BJ (cell line): ENCODE measurements at regions not wholly inside any gene's neighbourhood (a gene's known extent, or its start where the extent isn't known, plus 50 kb on each side); places are given as distances from the start of the nearest gene placed in this dataset.

Experiments used
- CTCF ChIA-PET: fragments of 350-600 bp; formaldehyde crosslinking; extraction: SDS; loops from one replicate; lab custom pipeline; 2021; ENCODE audit warnings: antibody characterized with exemption, inconsistent platforms; lab: Yijun Ruan, JAX
- POLR2A ChIA-PET: fragments of 300-600 bp; sonication (Branson Sonifier 250); formaldehyde crosslinking; extraction: SDS; loops from one replicate; lab custom pipeline; 2021; ENCODE audit warnings: antibody characterized with exemption; lab: Charles Lee
- DNase-seq: peaks from one replicate; pipeline ENCODE4 v3.0.0-alpha.2; 2011; ENCODE audit warnings: low read depth
- H3K27me3 ChIP-seq: 2 replicates; pipeline ENCODE4 v1.6.0; 2011; ENCODE audit warnings: low read length; ENCODE audit not compliant: control insufficient read depth, insufficient read depth
- H3K36me3 ChIP-seq: 2 replicates; pipeline ENCODE4 v1.5.1; 2011; ENCODE audit warnings: low read length; ENCODE audit not compliant: control insufficient read depth, insufficient read depth
- H3K4me3 ChIP-seq: 2 replicates; pipeline ENCODE4 v1.5.1; 2011; ENCODE audit warnings: low read depth, mild to moderate bottlenecking, control low read depth, low read length
- CTCF ChIP-seq: IDR thresholded peaks from 2 replicates; pipeline ENCODE4 v1.5.1; 2011; ENCODE audit warnings: low read depth, mild to moderate bottlenecking, control low read depth, inconsistent platforms, low read length, moderate library complexity; ENCODE audit not compliant: insufficient read depth

- CTCF ChIA-PET, result no interaction called here
- H3K36me3 ChIP-seq, result no peaks in the 10 kb centered on the region
- no peaks in the 10 kb centered on the region for H3K27me3 ChIP-seq
- DNase-seq, result no peak
- no peak overlapping the region for H3K4me3 ChIP-seq
- no peak for TF ChIP-seq CTCF
- POLR2A ChIA-PET, result no interaction called here
Observed at GRCh38 chr3:84073664-84074063, 885.1 kb upstream of the CADM2 start.

GRCh38 chr3:84074767-84075166, 884.0 kb upstream of the CADM2 start:
- Histone ChIP-seq H3K27me3 (no peaks in the 10 kb centered on the region), H3K4me3 (no peak overlapping the region), H3K36me3 (no peaks in the 10 kb centered on the region)
- CTCF ChIA-PET, result no interaction called here
- POLR2A ChIA-PET, result no interaction called here
- DNase-seq, result no peak
- no peak for TF ChIP-seq CTCF

- no peaks in the 10 kb centered on the region for H3K27me3 ChIP-seq
- no peaks in the 10 kb centered on the region for H3K36me3 ChIP-seq
- DNase-seq, result no peak
- no peak overlapping the region for H3K4me3 ChIP-seq
- TF ChIP-seq CTCF, result no peak
- CTCF ChIA-PET, result no interaction called here
- POLR2A ChIA-PET, result no interaction called here
Observed at GRCh38 chr3:84077479-84077878, 881.3 kb upstream of the CADM2 start.

GRCh38 chr3:84082726-84083125, 876.1 kb upstream of the CADM2 start:
- TF ChIP-seq CTCF, result no peak
- H3K27me3 ChIP-seq, result no peaks in the 10 kb centered on the region
- CTCF ChIA-PET, result no interaction called here
- POLR2A ChIA-PET, result no interaction called here
- H3K36me3 ChIP-seq, result no peaks in the 10 kb centered on the region
- no peak overlapping the region for H3K4me3 ChIP-seq
- DNase-seq, result no peak

GRCh38 chr3:84092907-84093306, 865.9 kb upstream of the CADM2 start:
- no peak for DNase-seq
- TF ChIP-seq CTCF, result no peak

More at GRCh38 chr3:84092907-84093306, 865.9 kb upstream of the CADM2 start:
- H3K4me3 ChIP-seq, result no peak overlapping the region
- CTCF ChIA-PET, result no interaction called here
- H3K27me3 ChIP-seq, result no peaks in the 10 kb centered on the region
- H3K36me3 ChIP-seq, result no peaks in the 10 kb centered on the region
- POLR2A ChIA-PET, result no interaction called here
